ENCODE measurements at regions not wholly inside any gene's neighbourhood (a gene's known extent, or its start where the extent isn't known, plus 50 kb on each side); places are given as distances from the start of the nearest gene placed in this dataset.

GRCh38 chr10:33085313-33085833 is 127.3 kb upstream of the ITGB1 start:
- no peak for TF ChIP-seq CTCF (IDR thresholded peaks at IDR 0.05)
- no peak for TF ChIP-seq EP300 (IDR thresholded peaks at IDR 0.05)
- no peak for TF ChIP-seq POLR2A (IDR thresholded peaks at IDR 0.05)
